ENCODE measurements at regions not wholly inside any gene's neighbourhood (a gene's known extent, or its start where the extent isn't known, plus 50 kb on each side); places are given as distances from the start of the nearest gene placed in this dataset.

DNA sequence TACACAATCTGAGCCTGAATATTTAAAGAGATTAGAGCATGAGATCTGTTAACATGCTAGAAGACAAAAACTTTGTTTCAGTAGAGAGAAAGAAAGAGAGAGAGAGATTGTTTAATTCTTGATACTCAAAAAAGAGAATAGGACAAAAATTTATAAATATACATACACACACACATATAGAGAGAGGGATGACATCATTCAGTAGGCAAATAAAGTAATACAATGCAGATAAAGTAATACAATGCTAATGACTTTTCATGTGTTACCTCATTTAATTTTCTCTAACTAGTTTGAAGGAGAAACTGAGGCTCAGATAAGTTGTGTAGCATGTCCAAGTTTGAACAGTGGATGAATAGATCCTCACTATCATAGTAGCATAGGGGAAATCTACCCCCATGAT lies 286.4 kb downstream of the CMPK2 start:
- TF ChIP-seq, protein P1, sequence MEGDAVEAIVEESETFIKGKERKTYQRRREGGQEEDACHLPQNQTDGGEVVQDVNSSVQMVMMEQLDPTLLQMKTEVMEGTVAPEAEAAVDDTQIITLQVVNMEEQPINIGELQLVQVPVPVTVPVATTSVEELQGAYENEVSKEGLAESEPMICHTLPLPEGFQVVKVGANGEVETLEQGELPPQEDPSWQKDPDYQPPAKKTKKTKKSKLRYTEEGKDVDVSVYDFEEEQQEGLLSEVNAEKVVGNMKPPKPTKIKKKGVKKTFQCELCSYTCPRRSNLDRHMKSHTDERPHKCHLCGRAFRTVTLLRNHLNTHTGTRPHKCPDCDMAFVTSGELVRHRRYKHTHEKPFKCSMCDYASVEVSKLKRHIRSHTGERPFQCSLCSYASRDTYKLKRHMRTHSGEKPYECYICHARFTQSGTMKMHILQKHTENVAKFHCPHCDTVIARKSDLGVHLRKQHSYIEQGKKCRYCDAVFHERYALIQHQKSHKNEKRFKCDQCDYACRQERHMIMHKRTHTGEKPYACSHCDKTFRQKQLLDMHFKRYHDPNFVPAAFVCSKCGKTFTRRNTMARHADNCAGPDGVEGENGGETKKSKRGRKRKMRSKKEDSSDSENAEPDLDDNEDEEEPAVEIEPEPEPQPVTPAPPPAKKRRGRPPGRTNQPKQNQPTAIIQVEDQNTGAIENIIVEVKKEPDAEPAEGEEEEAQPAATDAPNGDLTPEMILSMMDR (IDR thresholded peaks at IDR 0.05): no peak
- Mint-ChIP-seq H3K27me3 (ENCODE audit: low read depth) (no peaks in the 10 kb centered on the region), H3K9me3 (ENCODE audit: low read depth) (no peaks in the 10 kb centered on the region), H3K36me3 (ENCODE audit: low read depth) (no peaks in the 10 kb centered on the region), H3K4me3 (ENCODE audit: unreplicated experiment) (no peak overlapping the region), H3K4me1 (ENCODE audit: low read depth) (no peaks in the 10 kb centered on the region), H3K27ac (ENCODE audit: unreplicated experiment) (no peak overlapping the region)
- DNase-seq (ENCODE audit: low spot score): no peak

DNA sequence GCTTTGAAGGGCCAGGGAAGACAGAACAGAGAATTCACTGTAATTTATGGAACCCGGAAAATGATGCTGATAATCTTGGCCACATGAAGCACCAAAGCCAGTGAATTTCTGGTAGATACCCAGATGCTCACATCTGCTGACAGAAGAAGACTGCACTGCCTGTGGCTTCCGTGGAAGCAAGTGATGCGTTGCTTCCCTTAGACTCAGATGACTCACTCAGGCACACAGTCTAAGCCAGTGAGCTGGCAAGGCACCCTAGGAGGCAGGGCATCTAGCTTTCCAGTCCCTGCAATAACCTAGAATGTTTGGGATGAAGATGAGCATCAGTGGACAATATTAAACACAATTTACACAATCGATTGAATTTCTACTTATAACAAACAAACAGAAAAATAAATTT lies 284.7 kb downstream of the CMPK2 start:
- Mint-ChIP-seq H3K27ac (ENCODE audit: unreplicated experiment) (no peak overlapping the region), H3K27me3 (ENCODE audit: low read depth) (no peaks in the 10 kb centered on the region), H3K9me3 (ENCODE audit: low read depth) (no peaks in the 10 kb centered on the region), H3K4me1 (ENCODE audit: low read depth) (no peaks in the 10 kb centered on the region), H3K4me3 (ENCODE audit: unreplicated experiment) (no peak overlapping the region), H3K36me3 (ENCODE audit: low read depth) (no peaks in the 10 kb centered on the region)
- TF ChIP-seq, protein P1 (IDR thresholded peaks at IDR 0.05): no peak
- DNase-seq (ENCODE audit: low spot score): no peak

- no peak overlapping the region for H3K4me3 Mint-ChIP-seq (ENCODE audit: unreplicated experiment)
- DNase-seq (ENCODE audit: low spot score): no peak
- H3K9me3 Mint-ChIP-seq (ENCODE audit: low read depth): peaks cover 4% of the 10 kb centered on the region
- TF ChIP-seq, protein P1 (IDR thresholded peaks at IDR 0.05): no peak
- H3K27ac Mint-ChIP-seq (ENCODE audit: unreplicated experiment): no peak overlapping the region
- no peaks in the 10 kb centered on the region for H3K4me1 Mint-ChIP-seq (ENCODE audit: low read depth)
- H3K36me3 Mint-ChIP-seq (ENCODE audit: low read depth): no peaks in the 10 kb centered on the region
- H3K27me3 Mint-ChIP-seq (ENCODE audit: low read depth): peaks cover 2% of the 10 kb centered on the region
Measured at GRCh38 chr2:6589150-6589549, 276.6 kb downstream of the CMPK2 start.

DNA sequence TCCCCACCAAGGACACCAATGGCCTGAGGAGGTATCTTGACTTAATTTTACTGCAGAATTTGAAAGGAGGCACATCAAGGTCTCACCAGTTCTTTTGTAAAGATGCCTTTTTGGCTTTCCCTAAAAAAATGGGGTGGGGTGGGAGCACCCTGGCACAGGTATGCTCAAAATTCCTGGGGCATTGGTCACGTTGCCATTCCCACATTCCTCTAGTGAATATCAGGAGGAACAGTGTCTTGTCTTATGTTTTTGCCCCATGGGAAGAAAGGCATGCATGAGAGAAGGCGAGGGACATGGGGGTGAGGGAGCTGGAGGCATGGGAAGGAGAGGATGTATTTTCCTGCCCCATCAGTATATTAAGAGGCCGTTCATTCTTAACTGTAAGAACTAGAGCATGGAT lies 275.3 kb downstream of the CMPK2 start:
- no peak for DNase-seq (ENCODE audit: low spot score)
- Mint-ChIP-seq H3K4me1 (ENCODE audit: low read depth) (no peaks in the 10 kb centered on the region), H3K27ac (ENCODE audit: unreplicated experiment) (no peak overlapping the region), H3K36me3 (ENCODE audit: low read depth) (no peaks in the 10 kb centered on the region), H3K4me3 (ENCODE audit: unreplicated experiment) (no peak overlapping the region), H3K27me3 (ENCODE audit: low read depth) (peaks cover 2% of the 10 kb centered on the region), H3K9me3 (ENCODE audit: low read depth) (peaks cover 4% of the 10 kb centered on the region)
- TF ChIP-seq, protein P1 (IDR thresholded peaks at IDR 0.05): no peak

GRCh38 chr2:6602471-6602870 lies 263.2 kb downstream of the CMPK2 start:
- Mint-ChIP-seq H3K4me1 (ENCODE audit: low read depth) (no peaks in the 10 kb centered on the region), H3K27ac (ENCODE audit: unreplicated experiment) (no peak overlapping the region), H3K36me3 (ENCODE audit: low read depth) (peaks cover 2% of the 10 kb centered on the region), H3K27me3 (ENCODE audit: low read depth) (no peaks in the 10 kb centered on the region), H3K4me3 (ENCODE audit: unreplicated experiment) (no peak overlapping the region), H3K9me3 (ENCODE audit: low read depth) (peaks cover 16% of the 10 kb centered on the region)
- no peak for DNase-seq (ENCODE audit: low spot score)
- TF ChIP-seq, protein P1 (IDR thresholded peaks at IDR 0.05): no peak

Measured in chondrocyte (in vitro differentiated cells).